Cardiac muscle cell (in vitro differentiated cells and primary cell): ENCODE measurements at regions not wholly inside any gene's neighbourhood (a gene's known extent, or its start where the extent isn't known, plus 50 kb on each side); places are given as distances from the start of the nearest gene placed in this dataset.
A peak's percentile ranks its signal among the peaks of the same experiment; 100 is the strongest.
"Not testable (repeated sequence)": the region's sequence is repeated elsewhere in the genome, so short reads cannot be mapped to it uniquely, and the experiment has no call there.

Experiments
- DNase-seq, 2 donors: peaks; one replicate each; pipeline versions ENCODE4 v3.0.0 to v3.0.0-alpha.2; 2010 to 2017; ENCODE audit warnings: low read depth in 1 of 2, low spot score in 1 of 2
- H3K27ac ChIP-seq: fragments of 200-600 bp; sonication (generic); 2 replicates; pipeline ENCODE4 v1.5.1; 2016
- H3K27me3 ChIP-seq: fragments of 200-600 bp; sonication (generic); 2 replicates; pipeline ENCODE4 v1.6.0; 2016; ENCODE audit warnings: control low read depth
- H3K36me3 ChIP-seq: fragments of 200-600 bp; sonication (generic); 2 replicates; pipeline ENCODE4 v1.5.1; 2016; ENCODE audit warnings: control low read depth
- H3K4me1 ChIP-seq: fragments of 200-600 bp; sonication (generic); 2 replicates; pipeline ENCODE4 v1.8.1; 2017; ENCODE audit warnings: low read depth, mild to moderate bottlenecking, mixed run types
- H3K4me3 ChIP-seq: fragments of 200-600 bp; sonication (generic); 2 replicates; pipeline ENCODE4 v1.5.1; 2016; ENCODE audit warnings: mild to moderate bottlenecking
- H3K9me3 ChIP-seq: fragments of 200-600 bp; sonication (generic); 2 replicates; pipeline ENCODE4 v1.5.1; 2017; ENCODE audit warnings: low read depth, mild to moderate bottlenecking, control low read depth
- CTCF ChIP-seq: IDR thresholded peaks from 2 replicates; pipeline ENCODE4 v1.5.1; 2012; ENCODE audit warnings: low read depth, mild to moderate bottlenecking, low read length

GRCh38 chr5:57429513-57430120 is 53.0 kb downstream of the ACTBL2 start:
- no peak overlapping the region for H3K27ac ChIP-seq
- no peaks in the 10 kb centered on the region for H3K27me3 ChIP-seq
- H3K9me3 ChIP-seq, result no peaks in the 10 kb centered on the region

GRCh38 chr5:57429021-57429420 is 53.6 kb downstream of the ACTBL2 start:
- not testable (repeated sequence) for DNase-seq, H3K36me3 ChIP-seq, H3K4me3 ChIP-seq, H3K27ac ChIP-seq, H3K27me3 ChIP-seq, H3K9me3 ChIP-seq
- peaks cover 12% of the 10 kb centered on the region for H3K4me1 ChIP-seq

More at GRCh38 chr5:57429513-57430120, 53.0 kb downstream of the ACTBL2 start:
- H3K4me1 ChIP-seq, result peaks cover 15% of the 10 kb centered on the region
- DNase-seq, result no peak
- no peak overlapping the region for H3K4me3 ChIP-seq
- TF ChIP-seq CTCF, result no peak
- H3K36me3 ChIP-seq, result no peaks in the 10 kb centered on the region

GRCh38 chr5:57422993-57423392 is 59.6 kb downstream of the ACTBL2 start:
- DNase-seq, result no peak
- H3K36me3 ChIP-seq, result no peaks in the 10 kb centered on the region
- H3K27ac ChIP-seq, result no peak overlapping the region
- H3K4me1 ChIP-seq, result no peaks in the 10 kb centered on the region
- no peaks in the 10 kb centered on the region for H3K27me3 ChIP-seq
- no peak overlapping the region for H3K4me3 ChIP-seq
- TF ChIP-seq CTCF, result no peak
- no peaks in the 10 kb centered on the region for H3K9me3 ChIP-seq

- Histone ChIP-seq H3K27ac (no peak overlapping the region), H3K9me3 (no peaks in the 10 kb centered on the region), H3K27me3 (no peaks in the 10 kb centered on the region), H3K36me3 (no peaks in the 10 kb centered on the region), H3K4me1 (peaks cover 2% of the 10 kb centered on the region), H3K4me3 (no peak overlapping the region)
- TF ChIP-seq CTCF, result no peak
- no peak for DNase-seq
Observed at GRCh38 chr5:57422341-57422740, 60.3 kb downstream of the ACTBL2 start.

GRCh38 chr5:57420801-57421200 is 61.8 kb downstream of the ACTBL2 start:
- Histone ChIP-seq H3K27me3 (no peaks in the 10 kb centered on the region), H3K36me3 (no peaks in the 10 kb centered on the region), H3K9me3 (no peaks in the 10 kb centered on the region), H3K27ac (no peak overlapping the region), H3K4me3 (no peak overlapping the region), H3K4me1 (peaks cover 17% of the 10 kb centered on the region)
- TF ChIP-seq CTCF, result no peak
- DNase-seq, result no peak

GRCh38 chr5:57417971-57418370 is 64.6 kb downstream of the ACTBL2 start:
- H3K27me3 ChIP-seq, result no peaks in the 10 kb centered on the region
- H3K4me1 ChIP-seq, result peaks cover 32% of the 10 kb centered on the region
- TF ChIP-seq CTCF, result no peak
- peak overlapping the region; percentile 91 for H3K27ac ChIP-seq
- DNase-seq, result no peak
- no peaks in the 10 kb centered on the region for H3K36me3 ChIP-seq
- H3K4me3 ChIP-seq, result no peak overlapping the region
- H3K9me3 ChIP-seq, result no peaks in the 10 kb centered on the region
